Stimulated activated CD8-positive, alpha-beta memory T cell treated with anti-CD3 and anti-CD28 coated beads, Interleukin-2, amount 100 ng/mL, for 48 hours (primary cell): ENCODE measurements at regions not wholly inside any gene's neighbourhood (a gene's known extent, or its start where the extent isn't known, plus 50 kb on each side); places are given as distances from the start of the nearest gene placed in this dataset.
"Not testable (repeated sequence)": the region's sequence is repeated elsewhere in the genome, so short reads cannot be mapped to it uniquely, and the experiment has no call there.

Source experiments
- DNase-seq, 2 donors: peaks; one replicate each; pipeline ENCODE4 v3.0.0-alpha.2; 2020; ENCODE audit warnings: low read depth in 2 of 2

DNA sequence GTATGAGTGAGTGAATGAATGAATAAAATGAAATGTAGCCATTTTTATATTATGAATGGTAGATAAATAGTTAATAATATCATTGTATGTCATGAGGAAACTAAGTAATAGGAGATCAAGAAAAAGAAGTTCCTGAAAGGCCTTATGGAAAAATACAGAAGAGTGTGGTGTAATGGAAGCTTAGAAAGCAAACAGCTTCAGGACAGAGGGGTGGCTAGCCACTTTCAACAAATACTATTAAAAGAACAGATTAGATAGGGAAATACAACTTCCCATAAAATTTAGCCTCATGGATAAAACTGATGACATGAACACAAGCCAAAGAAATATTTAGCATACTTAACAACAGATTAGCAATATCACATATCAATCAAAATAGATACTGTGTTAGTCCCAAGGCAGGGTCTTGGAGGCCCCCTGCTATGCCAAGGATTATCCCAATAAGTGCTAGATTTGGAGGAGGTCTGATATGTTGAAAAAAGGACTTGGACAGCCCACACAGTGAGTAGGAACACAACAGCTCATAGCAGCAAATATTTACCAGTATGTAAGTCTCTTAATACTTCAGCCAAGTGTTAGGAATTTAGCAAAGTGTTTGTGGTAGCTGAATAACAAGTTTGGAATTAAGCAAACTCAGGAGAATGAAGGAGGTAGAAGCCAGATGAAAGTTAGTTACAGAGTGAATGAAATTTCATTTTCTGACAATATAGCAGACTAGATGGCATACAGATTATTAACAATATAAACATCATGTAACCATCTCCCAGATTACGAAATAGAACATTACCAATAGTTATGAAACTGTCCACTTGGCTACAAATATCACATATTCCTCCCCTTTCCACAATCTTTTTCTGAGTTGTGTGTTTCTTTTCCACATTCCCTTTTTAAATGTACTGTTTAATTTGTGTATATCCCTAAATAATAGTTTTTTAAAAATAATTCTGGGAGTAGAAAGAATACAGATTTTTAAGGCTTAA, 1632.0 kb downstream of the PCDH9 start:
- DNase-seq: no peak

DNA sequence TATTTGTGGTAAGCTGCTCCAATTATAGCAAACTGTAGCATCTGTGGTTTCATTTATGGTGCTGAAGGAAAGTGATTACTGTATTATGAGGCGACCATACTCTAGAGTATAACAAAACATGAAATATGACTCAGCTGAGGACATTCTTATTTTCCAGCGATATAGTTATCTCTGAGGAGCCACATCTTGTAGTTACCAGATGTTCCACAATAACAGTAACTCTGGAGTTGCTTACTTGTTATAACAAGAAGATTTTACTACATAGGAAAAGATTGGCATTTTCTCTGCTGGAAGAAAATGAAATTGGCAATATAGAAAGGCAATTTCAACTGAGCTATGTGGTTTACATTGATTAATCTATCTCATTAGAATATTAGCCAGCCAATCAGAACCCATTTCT, 1634.2 kb downstream of the PCDH9 start:
- no peak for DNase-seq

DNA sequence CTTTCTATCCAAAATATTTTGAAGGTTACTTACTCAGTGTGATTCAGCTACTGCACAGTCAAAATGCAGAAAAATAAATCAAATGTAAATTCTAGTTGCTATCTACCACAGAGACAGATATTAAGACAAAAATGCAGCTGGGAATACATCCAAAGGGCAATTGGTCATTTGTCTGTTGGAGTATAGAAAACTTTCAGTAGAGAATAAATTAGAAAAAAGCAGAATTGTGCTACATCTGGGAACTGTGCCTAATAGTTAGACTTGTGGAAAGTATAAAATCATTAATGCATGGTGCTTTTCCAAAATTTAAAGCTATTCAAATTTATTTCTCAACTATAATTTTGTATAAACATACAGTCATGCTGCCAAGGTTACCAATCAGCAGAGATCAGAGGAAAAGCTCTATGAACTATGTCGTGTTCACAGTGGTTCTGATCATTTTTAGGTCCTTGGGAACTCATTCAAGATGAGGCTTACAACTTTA, 1635.8 kb downstream of the PCDH9 start:
- no peak for DNase-seq

- DNase-seq: no peak
These were observed 1636.8 kb downstream of the PCDH9 start for GRCh38 chr13:65593298-65593874.

DNA sequence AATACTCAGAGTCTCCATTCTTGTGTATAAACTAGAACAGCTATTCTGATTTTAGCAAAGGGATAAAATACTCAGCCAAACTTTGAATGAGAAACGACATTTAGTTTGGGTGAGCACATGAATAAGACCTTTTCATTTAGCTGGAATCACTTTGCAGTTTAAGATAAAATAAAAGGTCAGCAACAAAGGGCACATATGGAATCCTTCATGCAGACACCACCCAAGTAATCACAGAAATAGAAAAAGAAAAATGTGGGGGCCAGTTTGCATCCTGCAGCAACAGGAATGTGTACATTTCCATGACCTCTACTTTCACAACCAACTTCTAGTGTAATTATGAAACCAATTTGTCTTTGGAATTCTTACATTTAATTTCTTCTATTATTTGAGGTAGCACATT, 1637.4 kb downstream of the PCDH9 start:
- DNase-seq: no peak

GRCh38 chr13:65585346-65585745, 1644.8 kb downstream of the PCDH9 start:
- no peak for DNase-seq

DNA sequence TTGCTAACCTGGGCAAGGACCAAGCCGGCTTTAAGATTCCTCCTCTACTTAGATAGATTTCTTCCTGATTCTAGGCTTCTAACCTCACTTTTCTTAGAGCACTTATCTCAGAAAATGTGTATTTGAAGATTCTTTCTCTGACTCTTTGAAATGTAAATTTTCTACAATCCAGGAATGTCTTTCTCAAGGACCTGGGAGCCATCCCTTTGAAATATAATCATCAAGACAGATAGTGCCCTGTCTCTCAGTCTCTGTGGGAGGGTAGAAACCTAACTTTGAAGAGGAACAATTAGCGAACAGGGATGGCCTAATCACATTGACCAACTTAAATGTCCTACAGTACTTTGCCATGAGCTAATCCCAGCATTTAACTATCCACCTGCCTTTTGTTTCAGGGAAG, 1646.0 kb downstream of the PCDH9 start:
- DNase-seq: no peak

DNA sequence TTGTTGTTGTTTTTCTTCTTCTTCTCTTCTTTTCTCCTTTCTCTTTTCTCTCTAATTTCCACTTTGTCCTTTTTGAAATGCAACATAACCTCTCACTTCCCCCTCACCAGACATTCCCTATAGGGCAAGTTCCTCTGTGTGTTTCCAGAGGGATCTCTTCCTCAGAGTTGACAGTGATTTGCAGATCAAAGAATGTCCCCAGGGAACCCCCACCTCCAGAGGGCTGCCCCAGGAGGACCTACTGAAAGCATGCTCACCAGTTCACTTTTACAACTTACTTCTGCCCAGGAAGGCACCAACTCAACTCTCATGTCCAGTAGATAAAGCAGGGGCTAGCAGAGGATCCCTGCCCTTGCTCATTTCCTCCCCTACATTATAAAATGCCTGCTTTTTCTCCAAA, 1648.0 kb downstream of the PCDH9 start:
- DNase-seq: no peak

GRCh38 chr13:65564561-65564960, 1665.6 kb downstream of the PCDH9 start:
- DNase-seq: not testable (repeated sequence)

GRCh38 chr13:65562305-65562704, 1667.8 kb downstream of the PCDH9 start:
- DNase-seq: no peak

GRCh38 chr13:65560936-65561335, 1669.2 kb downstream of the PCDH9 start:
- DNase-seq: no peak

DNA sequence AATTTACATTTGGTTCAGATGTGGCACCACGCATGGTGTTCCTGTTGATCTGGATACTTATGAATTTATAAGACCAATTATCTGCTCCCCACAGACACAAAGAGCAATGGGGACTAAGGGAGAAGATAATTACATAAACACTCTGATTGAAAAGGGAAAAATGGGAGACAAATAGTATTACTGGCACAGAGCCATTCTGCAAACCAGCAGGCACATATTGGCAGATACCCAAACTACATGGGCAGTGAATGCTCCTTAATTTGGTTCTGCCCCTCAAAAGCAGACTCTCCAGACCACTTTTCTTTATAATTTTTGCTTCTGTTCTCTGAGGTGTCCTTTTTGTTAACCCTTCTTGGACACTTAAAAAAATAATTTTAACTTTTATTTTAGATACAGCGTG, 1674.2 kb downstream of the PCDH9 start:
- no peak for DNase-seq

GRCh38 chr13:65553096-65553727, 1676.9 kb downstream of the PCDH9 start:
- DNase-seq: no peak

DNA sequence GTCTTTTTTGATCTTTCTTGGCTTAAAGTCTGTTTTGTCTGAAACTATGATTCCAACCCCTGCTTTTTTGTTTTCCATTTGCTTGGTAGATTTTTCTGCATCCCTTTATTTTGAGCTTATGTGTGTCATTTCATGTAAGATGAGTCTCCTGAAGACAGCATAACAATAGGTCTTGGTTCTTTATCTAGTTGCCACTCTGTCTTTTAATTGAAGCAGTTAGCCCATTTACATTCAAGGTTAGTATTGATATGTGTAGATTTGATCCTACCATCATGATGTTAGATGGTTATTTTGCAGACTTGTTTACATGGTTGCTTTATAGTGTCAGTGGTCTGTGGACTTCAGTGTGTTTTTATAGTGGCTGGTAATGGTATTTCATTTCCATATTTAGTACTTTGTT, 1678.9 kb downstream of the PCDH9 start:
- DNase-seq: no peak

DNA sequence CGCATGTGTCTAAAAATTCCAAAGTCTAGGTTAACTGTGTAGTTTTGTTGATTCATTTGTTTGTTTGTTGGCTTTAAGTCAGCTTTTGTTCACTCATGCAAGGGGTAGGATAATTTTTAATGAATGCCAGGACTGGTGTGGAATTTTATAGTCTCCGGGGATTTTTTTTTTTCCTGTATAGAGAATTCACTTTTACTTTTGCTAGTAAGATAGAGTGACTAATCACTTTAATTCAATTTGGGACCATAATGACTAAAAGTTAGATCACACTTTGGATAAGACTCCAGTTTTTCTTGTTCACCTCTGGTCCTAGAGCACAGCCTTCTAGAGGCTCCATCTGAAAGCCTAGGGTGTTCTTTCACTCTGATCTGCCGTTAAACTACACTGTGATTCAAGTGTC, 1690.0 kb downstream of the PCDH9 start:
- DNase-seq: no peak

DNA sequence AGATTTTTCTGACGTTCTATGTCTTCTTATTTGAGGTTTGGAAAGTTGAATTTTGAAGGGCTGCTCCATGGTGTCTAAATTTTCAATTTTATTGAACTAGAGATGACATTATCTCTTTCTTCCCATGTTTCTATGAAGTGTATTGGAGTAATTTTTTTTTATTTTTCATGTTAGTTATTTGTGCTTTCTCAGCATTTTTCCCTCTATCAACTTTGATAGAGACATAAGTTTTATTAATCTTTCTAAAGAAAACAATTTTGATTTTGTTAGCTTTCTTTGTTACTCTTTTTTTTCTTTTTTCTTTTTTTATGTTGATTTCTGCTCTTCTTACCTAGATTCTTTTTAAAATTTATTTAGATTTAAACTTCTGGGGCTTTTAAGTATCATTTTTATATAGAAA, 1694.8 kb downstream of the PCDH9 start:
- DNase-seq: no peak

GRCh38 chr13:65532231-65532630, 1697.9 kb downstream of the PCDH9 start:
- DNase-seq: no peak

DNA sequence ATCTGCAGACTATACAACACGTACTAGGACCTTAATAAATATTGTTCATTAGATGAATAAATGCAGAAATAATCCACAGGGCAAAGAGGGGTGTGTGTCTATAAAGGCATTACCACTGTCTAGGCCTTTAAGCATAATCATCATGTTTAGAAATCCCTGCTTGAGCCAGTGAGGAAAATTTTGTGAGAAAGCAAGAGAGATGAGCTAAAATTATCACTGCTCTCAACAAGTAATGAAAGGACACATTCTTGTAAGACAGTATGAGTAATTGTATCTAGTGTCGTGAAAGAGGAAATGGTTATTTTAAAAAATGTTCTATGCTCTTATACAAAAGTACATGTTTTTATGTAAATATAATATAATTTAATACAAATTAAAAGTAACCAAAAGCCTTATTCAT, 1699.4 kb downstream of the PCDH9 start:
- DNase-seq: no peak

- DNase-seq: no peak
These were observed 1700.6 kb downstream of the PCDH9 start for GRCh38 chr13:65529541-65529940.

DNA sequence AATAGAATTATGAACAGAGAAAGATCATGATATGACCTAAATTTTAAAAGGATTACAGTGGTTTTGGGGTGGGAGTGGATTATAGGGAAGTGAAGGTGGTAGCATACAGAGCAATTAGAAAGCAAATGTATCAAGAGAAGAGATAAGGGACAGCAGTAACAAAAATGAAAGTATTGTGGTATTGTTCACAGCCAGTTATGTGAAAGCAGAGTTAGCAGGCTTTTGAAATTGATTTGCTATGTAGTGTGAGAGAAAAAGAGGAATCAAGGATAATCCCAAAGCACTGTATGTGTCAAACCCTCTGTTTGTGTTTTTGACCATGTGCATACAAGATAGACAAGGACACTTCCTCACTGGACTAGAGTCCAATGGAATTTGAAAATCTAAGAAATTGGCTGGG, 1721.4 kb downstream of the PCDH9 start:
- no peak for DNase-seq

- no peak for DNase-seq
These were observed 1721.8 kb downstream of the PCDH9 start for GRCh38 chr13:65508338-65508737.

GRCh38 chr13:65505941-65506340, 1724.2 kb downstream of the PCDH9 start:
- no peak for DNase-seq

- DNase-seq: no peak
These were observed 1725.9 kb downstream of the PCDH9 start for GRCh38 chr13:65504213-65504612.
